ENCODE measurements at regions not wholly inside any gene's neighbourhood (a gene's known extent, or its start where the extent isn't known, plus 50 kb on each side); places are given as distances from the start of the nearest gene placed in this dataset.

DNA sequence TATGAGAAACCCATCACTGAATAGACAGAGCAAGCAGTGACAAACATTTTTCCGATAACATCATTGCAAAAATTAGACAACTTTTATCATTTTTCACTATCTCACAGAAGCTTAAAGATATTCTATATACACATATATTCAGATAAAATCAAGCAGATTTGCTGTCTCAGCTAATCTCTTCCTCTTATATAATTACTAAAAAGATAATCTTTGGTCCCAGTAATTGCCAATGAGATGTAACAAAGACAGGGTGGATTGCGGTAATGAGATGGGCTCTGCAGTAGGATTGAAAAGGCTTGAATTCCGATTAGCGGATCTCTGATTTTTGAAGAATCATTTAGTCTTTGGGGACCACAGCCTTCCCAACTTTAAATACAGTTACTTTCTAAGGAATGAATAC lies 63.5 kb downstream of the SYT4 start:
- TF ChIP-seq, protein P1, sequence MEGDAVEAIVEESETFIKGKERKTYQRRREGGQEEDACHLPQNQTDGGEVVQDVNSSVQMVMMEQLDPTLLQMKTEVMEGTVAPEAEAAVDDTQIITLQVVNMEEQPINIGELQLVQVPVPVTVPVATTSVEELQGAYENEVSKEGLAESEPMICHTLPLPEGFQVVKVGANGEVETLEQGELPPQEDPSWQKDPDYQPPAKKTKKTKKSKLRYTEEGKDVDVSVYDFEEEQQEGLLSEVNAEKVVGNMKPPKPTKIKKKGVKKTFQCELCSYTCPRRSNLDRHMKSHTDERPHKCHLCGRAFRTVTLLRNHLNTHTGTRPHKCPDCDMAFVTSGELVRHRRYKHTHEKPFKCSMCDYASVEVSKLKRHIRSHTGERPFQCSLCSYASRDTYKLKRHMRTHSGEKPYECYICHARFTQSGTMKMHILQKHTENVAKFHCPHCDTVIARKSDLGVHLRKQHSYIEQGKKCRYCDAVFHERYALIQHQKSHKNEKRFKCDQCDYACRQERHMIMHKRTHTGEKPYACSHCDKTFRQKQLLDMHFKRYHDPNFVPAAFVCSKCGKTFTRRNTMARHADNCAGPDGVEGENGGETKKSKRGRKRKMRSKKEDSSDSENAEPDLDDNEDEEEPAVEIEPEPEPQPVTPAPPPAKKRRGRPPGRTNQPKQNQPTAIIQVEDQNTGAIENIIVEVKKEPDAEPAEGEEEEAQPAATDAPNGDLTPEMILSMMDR (IDR thresholded peaks at IDR 0.05; ENCODE audit: low read depth, low read length): no peak
- TF ChIP-seq POLR2A (IDR thresholded peaks at IDR 0.05; ENCODE audit: extremely low read depth, insufficient read length): no peak
